A673 (cell line): ENCODE measurements at regions not wholly inside any gene's neighbourhood (a gene's known extent, or its start where the extent isn't known, plus 50 kb on each side); places are given as distances from the start of the nearest gene placed in this dataset.

Experiments used
- BruUV-seq: library from RNA; stranded (reverse); fragments of 400-500 nt; replicated peaks from 2 replicates; lab custom pipeline; 2021; lab: Mats Ljungman, UMichigan
- CTCF ChIA-PET: fragments of 300-600 bp; sonication (Branson Sonifier 250); formaldehyde crosslinking; loops from one replicate; lab custom pipeline; 2022; ENCODE audit warnings: antibody characterized with exemption; lab: Charles Lee
- POLR2A ChIA-PET: fragments of 300-600 bp; sonication (Branson Sonifier 250); formaldehyde crosslinking; loops from one replicate; lab custom pipeline; 2022; ENCODE audit warnings: antibody characterized with exemption; ENCODE audit not compliant: low non-redundant PET; lab: Charles Lee
- DNase-seq: peaks from one replicate; pipeline ENCODE4 v3.0.0-alpha.2; 2015; ENCODE audit warnings: low spot score
- H3K27ac ChIP-seq: fragments of 200-600 bp; sonication (generic); 2 replicates; pipeline ENCODE4 v1.5.1; 2016; ENCODE audit warnings: mixed run types, low read depth, mild to moderate bottlenecking, mixed read lengths, antibody characterized with exemption, low read length; ENCODE audit not compliant: poor library complexity, severe bottlenecking
- H3K27me3 ChIP-seq: fragments of 200-600 bp; sonication (generic); replicated peaks from 2 replicates; pipeline ENCODE4 v1.6.1; 2017; ENCODE audit warnings: mixed run types, low read depth, mild to moderate bottlenecking, mixed read lengths, antibody characterized with exemption, low read length; ENCODE audit not compliant: insufficient read depth, poor library complexity
- H3K36me3 ChIP-seq: fragments of 200-600 bp; sonication (generic); 2 replicates; pipeline ENCODE4 v1.6.1; 2016; ENCODE audit warnings: mixed run types, mild to moderate bottlenecking, mixed read lengths, antibody characterized with exemption, low read length; ENCODE audit not compliant: insufficient read depth, poor library complexity, severe bottlenecking
- H3K4me1 ChIP-seq: fragments of 200-600 bp; sonication (generic); 2 replicates; pipeline ENCODE4 v1.6.1; 2017; ENCODE audit warnings: mixed run types, mild to moderate bottlenecking, mixed read lengths, antibody characterized with exemption, low read length; ENCODE audit not compliant: insufficient read depth, poor library complexity, severe bottlenecking
- H3K4me3 ChIP-seq: fragments of 200-600 bp; sonication (generic); 2 replicates; pipeline ENCODE4 v1.5.1; 2016; ENCODE audit warnings: low read depth, mixed run types, mild to moderate bottlenecking, mixed read lengths, low read length; ENCODE audit not compliant: poor library complexity, severe bottlenecking
- H3K9me3 ChIP-seq: fragments of 200-600 bp; sonication (generic); 2 replicates; pipeline ENCODE4 v1.6.1; 2016; ENCODE audit warnings: mixed run types, low read depth, mild to moderate bottlenecking, mixed read lengths, antibody characterized with exemption, low read length; ENCODE audit not compliant: poor library complexity, severe bottlenecking
- EZH2 ChIP-seq: fragments of 200-600 bp; sonication (generic); IDR thresholded peaks from 2 replicates; pipeline ENCODE4 v1.6.1; 2017; ENCODE audit warnings: borderline replicate concordance, low read depth, mild to moderate bottlenecking, mixed read lengths, antibody characterized with exemption, low read length; ENCODE audit not compliant: poor library complexity, severe bottlenecking
- intact Hi-C: fragments of 100-400 bp; cut with micrococcal nuclease; formaldehyde crosslinking; loops from one replicate; pipeline ENCODE4 v1.10.0; 2022; ENCODE audit not compliant: unreplicated experiment
- TF ChIP-seq, protein P1 (sequence below): fragments of 300-800, 200-600 bp; sonication (generic); conservative IDR thresholded peaks from 2 replicates; pipeline ENCODE4 v1.5.1; 2017; ENCODE audit warnings: low read depth, mild to moderate bottlenecking, antibody characterized with exemption, low read length, moderate library complexity, mixed read lengths

- ChIA-PET CTCF (no interaction called here), POLR2A (no interaction called here)
- no TSS peak for BruUV-seq
- no peak for DNase-seq
- H3K27ac ChIP-seq: peak overlapping the region; percentile 99
- H3K36me3 ChIP-seq: no peaks in the 10 kb centered on the region
- intact Hi-C loops: loop anchor here (10.0 kb wide), 1 partner anchor 206 kb away; no protein-coding TSS in a partner anchor
- TF ChIP-seq, protein P1, sequence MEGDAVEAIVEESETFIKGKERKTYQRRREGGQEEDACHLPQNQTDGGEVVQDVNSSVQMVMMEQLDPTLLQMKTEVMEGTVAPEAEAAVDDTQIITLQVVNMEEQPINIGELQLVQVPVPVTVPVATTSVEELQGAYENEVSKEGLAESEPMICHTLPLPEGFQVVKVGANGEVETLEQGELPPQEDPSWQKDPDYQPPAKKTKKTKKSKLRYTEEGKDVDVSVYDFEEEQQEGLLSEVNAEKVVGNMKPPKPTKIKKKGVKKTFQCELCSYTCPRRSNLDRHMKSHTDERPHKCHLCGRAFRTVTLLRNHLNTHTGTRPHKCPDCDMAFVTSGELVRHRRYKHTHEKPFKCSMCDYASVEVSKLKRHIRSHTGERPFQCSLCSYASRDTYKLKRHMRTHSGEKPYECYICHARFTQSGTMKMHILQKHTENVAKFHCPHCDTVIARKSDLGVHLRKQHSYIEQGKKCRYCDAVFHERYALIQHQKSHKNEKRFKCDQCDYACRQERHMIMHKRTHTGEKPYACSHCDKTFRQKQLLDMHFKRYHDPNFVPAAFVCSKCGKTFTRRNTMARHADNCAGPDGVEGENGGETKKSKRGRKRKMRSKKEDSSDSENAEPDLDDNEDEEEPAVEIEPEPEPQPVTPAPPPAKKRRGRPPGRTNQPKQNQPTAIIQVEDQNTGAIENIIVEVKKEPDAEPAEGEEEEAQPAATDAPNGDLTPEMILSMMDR: no peak
- peaks cover 86% of the 10 kb centered on the region for H3K4me1 ChIP-seq
- no peaks in the 10 kb centered on the region for H3K9me3 ChIP-seq
- no peak overlapping the region for H3K4me3 ChIP-seq
- H3K27me3 ChIP-seq: no peaks in the 10 kb centered on the region
These were observed 69.5 kb downstream of the LLPH start for GRCh38 chr12:66061076-66061475.

GRCh38 chr12:66060163-66060907 is 70.2 kb downstream of the LLPH start:
- Histone ChIP-seq H3K4me1 (peaks cover 82% of the 10 kb centered on the region), H3K9me3 (no peaks in the 10 kb centered on the region), H3K27me3 (no peaks in the 10 kb centered on the region), H3K36me3 (no peaks in the 10 kb centered on the region), H3K27ac (peak overlapping the region; percentile 99), H3K4me3 (no peak overlapping the region)
- TF ChIP-seq, protein P1: no peak
- no peak for TF ChIP-seq EZH2
- ChIA-PET POLR2A (no interaction called here), CTCF (no interaction called here)
- intact Hi-C loops: loop anchor here (10.0 kb wide), 1 partner anchor 206 kb away; no protein-coding TSS in a partner anchor
- peak; percentile 56 for DNase-seq
- no TSS peak for BruUV-seq

GRCh38 chr12:66059666-66060065 is 70.9 kb downstream of the LLPH start:
- Histone ChIP-seq H3K27me3 (no peaks in the 10 kb centered on the region), H3K36me3 (no peaks in the 10 kb centered on the region), H3K9me3 (no peaks in the 10 kb centered on the region), H3K4me1 (peaks cover 77% of the 10 kb centered on the region), H3K27ac (peak overlapping the region; percentile 99), H3K4me3 (no peak overlapping the region)
- no peak for TF ChIP-seq EZH2
- TF ChIP-seq, protein P1: no peak
- no peak for DNase-seq
- intact Hi-C loops: loop anchor here (10.0 kb wide), 1 partner anchor 205 kb away; no protein-coding TSS in a partner anchor
- ChIA-PET POLR2A (no interaction called here), CTCF (no interaction called here)
- no TSS peak for BruUV-seq
